ENCODE measurements at regions not wholly inside any gene's neighbourhood (a gene's known extent, or its start where the extent isn't known, plus 50 kb on each side); places are given as distances from the start of the nearest gene placed in this dataset.

- no peak for DNase-seq (ENCODE audit: low read depth in 2 of 2)
- H3K4me3 ChIP-seq (replicated peaks in 1 of 2; ENCODE audit: low read depth in 2 of 2, low read length in 2 of 2) = no peak overlapping the region
- TF ChIP-seq, protein P1, sequence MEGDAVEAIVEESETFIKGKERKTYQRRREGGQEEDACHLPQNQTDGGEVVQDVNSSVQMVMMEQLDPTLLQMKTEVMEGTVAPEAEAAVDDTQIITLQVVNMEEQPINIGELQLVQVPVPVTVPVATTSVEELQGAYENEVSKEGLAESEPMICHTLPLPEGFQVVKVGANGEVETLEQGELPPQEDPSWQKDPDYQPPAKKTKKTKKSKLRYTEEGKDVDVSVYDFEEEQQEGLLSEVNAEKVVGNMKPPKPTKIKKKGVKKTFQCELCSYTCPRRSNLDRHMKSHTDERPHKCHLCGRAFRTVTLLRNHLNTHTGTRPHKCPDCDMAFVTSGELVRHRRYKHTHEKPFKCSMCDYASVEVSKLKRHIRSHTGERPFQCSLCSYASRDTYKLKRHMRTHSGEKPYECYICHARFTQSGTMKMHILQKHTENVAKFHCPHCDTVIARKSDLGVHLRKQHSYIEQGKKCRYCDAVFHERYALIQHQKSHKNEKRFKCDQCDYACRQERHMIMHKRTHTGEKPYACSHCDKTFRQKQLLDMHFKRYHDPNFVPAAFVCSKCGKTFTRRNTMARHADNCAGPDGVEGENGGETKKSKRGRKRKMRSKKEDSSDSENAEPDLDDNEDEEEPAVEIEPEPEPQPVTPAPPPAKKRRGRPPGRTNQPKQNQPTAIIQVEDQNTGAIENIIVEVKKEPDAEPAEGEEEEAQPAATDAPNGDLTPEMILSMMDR (IDR thresholded peaks at IDR 0.05; ENCODE audit: low read depth, low read length) = no peak
These were observed 573.5 kb downstream of the ANKRD50 start for GRCh38 chr4:124139044-124139443.

DNA sequence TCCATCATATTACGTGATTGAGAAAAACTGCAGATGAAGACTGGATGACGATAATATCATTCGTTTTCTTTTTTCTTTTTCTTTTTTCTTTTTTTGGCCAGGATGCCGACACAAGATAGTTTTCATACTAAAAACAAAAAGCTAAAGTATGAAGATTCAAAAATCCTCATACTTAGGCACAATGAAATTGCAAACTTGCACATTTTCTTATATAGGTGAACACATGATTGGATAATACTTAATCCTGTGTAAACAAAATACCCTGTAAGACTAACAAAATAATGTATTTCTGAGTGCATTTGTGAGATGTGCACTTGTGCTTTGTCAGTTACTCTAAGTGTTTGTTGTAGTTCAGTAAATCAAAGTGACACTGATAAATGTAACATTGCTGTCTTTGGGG is 568.9 kb downstream of the ANKRD50 start:
- TF ChIP-seq, protein P1 (IDR thresholded peaks at IDR 0.05; ENCODE audit: low read depth, low read length) = no peak
- H3K4me3 ChIP-seq (replicated peaks in 1 of 2; ENCODE audit: low read depth in 2 of 2, low read length in 2 of 2) = no peak overlapping the region
- no peak for DNase-seq (ENCODE audit: low read depth in 2 of 2)

GRCh38 chr4:124144238-124144654 is 568.3 kb downstream of the ANKRD50 start:
- TF ChIP-seq, protein P1 (IDR thresholded peaks at IDR 0.05; ENCODE audit: low read depth, low read length) = no peak
- no peak overlapping the region for H3K4me3 ChIP-seq (replicated peaks in 1 of 2; ENCODE audit: low read depth in 2 of 2, low read length in 2 of 2)
- peak in 1 of 2 donors; percentile 46 for DNase-seq (ENCODE audit: low read depth in 2 of 2)

DNA sequence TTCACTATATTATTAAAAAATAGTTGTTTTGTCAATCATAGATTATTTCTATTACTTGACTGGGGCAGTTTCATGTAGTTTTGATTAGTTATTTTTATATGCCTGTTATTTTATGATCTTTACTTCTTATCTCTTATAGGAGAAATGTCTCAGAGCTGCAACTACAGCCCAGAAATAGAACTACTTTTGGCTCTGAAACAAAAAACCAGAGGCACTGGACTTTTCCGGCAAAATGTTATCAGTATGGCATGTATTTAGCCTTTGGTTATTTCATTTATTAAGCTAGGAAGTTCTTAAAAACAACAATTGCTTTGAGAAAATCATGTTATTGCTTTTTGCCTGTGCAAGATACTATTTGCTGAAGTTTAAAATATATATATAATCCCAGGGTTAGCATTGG is 566.5 kb downstream of the ANKRD50 start:
- H3K4me3 ChIP-seq (replicated peaks in 1 of 2; ENCODE audit: low read depth in 2 of 2, low read length in 2 of 2) = no peak overlapping the region
- DNase-seq (ENCODE audit: low read depth in 2 of 2) = peak in 1 of 2 donors; percentile 60
- TF ChIP-seq, protein P1 (IDR thresholded peaks at IDR 0.05; ENCODE audit: low read depth, low read length) = no peak

DNA sequence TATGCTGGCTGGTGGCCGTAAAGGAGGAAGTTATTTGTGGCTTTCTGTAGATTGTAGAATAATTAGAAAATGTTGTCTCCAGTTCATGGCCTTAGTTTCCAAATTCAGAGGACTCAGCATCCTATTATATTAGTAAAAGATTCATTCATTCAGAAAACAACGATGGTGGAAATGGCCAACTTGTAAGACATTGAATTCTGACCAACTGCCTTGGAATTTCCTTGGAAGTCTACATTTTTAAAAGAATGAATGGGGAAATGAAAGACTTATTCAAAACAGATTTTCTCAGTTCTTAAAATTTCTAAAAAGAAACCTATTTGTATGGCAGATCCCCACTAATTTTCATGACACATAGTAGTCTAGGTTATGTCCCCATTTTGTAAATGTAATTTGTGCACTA is 561.5 kb downstream of the ANKRD50 start:
- TF ChIP-seq, protein P1 (IDR thresholded peaks at IDR 0.05; ENCODE audit: low read depth, low read length) = no peak
- H3K4me3 ChIP-seq (replicated peaks in 1 of 2; ENCODE audit: low read depth in 2 of 2, low read length in 2 of 2) = no peak overlapping the region
- DNase-seq (ENCODE audit: low read depth in 2 of 2) = no peak

- H3K4me3 ChIP-seq (replicated peaks in 1 of 2; ENCODE audit: low read depth in 2 of 2, low read length in 2 of 2) = no peak overlapping the region
- TF ChIP-seq, protein P1 (IDR thresholded peaks at IDR 0.05; ENCODE audit: low read depth, low read length) = no peak
- no peak for DNase-seq (ENCODE audit: low read depth in 2 of 2)
These were observed 560.4 kb downstream of the ANKRD50 start for GRCh38 chr4:124152132-124152531.

- no peak for DNase-seq (ENCODE audit: low read depth in 2 of 2)
- TF ChIP-seq, protein P1 (IDR thresholded peaks at IDR 0.05; ENCODE audit: low read depth, low read length) = no peak
- no peak overlapping the region for H3K4me3 ChIP-seq (replicated peaks in 1 of 2; ENCODE audit: low read depth in 2 of 2, low read length in 2 of 2)
These were observed 557.3 kb downstream of the ANKRD50 start for GRCh38 chr4:124155239-124155638.
